IPS-15b (cell line): ENCODE measurements at regions not wholly inside any gene's neighbourhood (a gene's known extent, or its start where the extent isn't known, plus 50 kb on each side); places are given as distances from the start of the nearest gene placed in this dataset.

Source experiments
- H3K27me3 ChIP-seq: one replicate; pipeline ENCODE4 v1.6.1; 2013; ENCODE audit warnings: low read length; ENCODE audit not compliant: control insufficient read depth, insufficient read depth
- H3K36me3 ChIP-seq: one replicate; pipeline ENCODE4 v1.6.1; 2013; ENCODE audit warnings: low read length; ENCODE audit not compliant: control insufficient read depth, insufficient read depth
- H3K4me1 ChIP-seq: one replicate; pipeline ENCODE4 v1.6.1; 2013; ENCODE audit warnings: mild to moderate bottlenecking, low read length; ENCODE audit not compliant: control insufficient read depth, insufficient read depth
- H3K4me3 ChIP-seq: one replicate; pipeline ENCODE4 v1.5.1; 2013; ENCODE audit warnings: low read depth, low read length
- H3K9ac ChIP-seq: one replicate; pipeline ENCODE4 v1.6.1; 2013; ENCODE audit warnings: low read depth, mild to moderate bottlenecking, low read length
- H3K9me3 ChIP-seq: one replicate; pipeline ENCODE4 v1.6.1; 2013; ENCODE audit warnings: mild to moderate bottlenecking, low read length; ENCODE audit not compliant: control insufficient read depth, insufficient read depth

GRCh38 chr18:37666991-37667390, 101.4 kb upstream of the CELF4 start:
- no peak overlapping the region for H3K4me3 ChIP-seq
- no peaks in the 10 kb centered on the region for H3K36me3 ChIP-seq
- H3K27me3 ChIP-seq = no peaks in the 10 kb centered on the region
- H3K9ac ChIP-seq = no peak overlapping the region
- no peaks in the 10 kb centered on the region for H3K9me3 ChIP-seq
- H3K4me1 ChIP-seq = peaks cover 5% of the 10 kb centered on the region

- Histone ChIP-seq H3K9me3 (no peaks in the 10 kb centered on the region), H3K27me3 (no peaks in the 10 kb centered on the region), H3K9ac (no peak overlapping the region), H3K36me3 (no peaks in the 10 kb centered on the region), H3K4me1 (peaks cover 5% of the 10 kb centered on the region), H3K4me3 (no peak overlapping the region)
Observed at GRCh38 chr18:37666451-37666850, 100.9 kb upstream of the CELF4 start.

GRCh38 chr18:37665346-37665745, 99.7 kb upstream of the CELF4 start:
- Histone ChIP-seq H3K9me3 (no peaks in the 10 kb centered on the region), H3K36me3 (no peaks in the 10 kb centered on the region), H3K27me3 (no peaks in the 10 kb centered on the region), H3K4me1 (peaks cover 5% of the 10 kb centered on the region), H3K4me3 (no peak overlapping the region), H3K9ac (no peak overlapping the region)

DNA sequence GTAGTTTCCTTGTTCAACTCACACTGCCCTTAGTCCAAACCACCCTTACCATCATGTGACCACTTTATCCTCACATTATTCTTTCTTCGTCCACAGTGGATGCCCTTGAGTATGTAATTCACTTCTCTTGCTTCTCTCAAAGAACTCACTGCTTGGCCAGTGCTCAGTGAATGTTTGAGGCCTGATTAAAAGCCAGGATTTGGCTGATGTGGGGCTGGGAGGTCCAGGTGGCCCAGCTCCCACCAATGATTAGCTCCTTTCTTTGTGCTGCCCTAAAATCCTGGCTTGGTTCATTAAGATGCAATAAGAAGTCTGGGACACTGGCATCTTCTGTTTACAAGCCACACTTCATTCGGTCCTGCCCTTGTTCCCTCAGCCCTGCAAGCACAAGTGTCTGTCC, 97.8 kb upstream of the CELF4 start:
- peaks cover 2% of the 10 kb centered on the region for H3K4me1 ChIP-seq
- H3K9me3 ChIP-seq = no peaks in the 10 kb centered on the region
- no peak overlapping the region for H3K4me3 ChIP-seq

DNA sequence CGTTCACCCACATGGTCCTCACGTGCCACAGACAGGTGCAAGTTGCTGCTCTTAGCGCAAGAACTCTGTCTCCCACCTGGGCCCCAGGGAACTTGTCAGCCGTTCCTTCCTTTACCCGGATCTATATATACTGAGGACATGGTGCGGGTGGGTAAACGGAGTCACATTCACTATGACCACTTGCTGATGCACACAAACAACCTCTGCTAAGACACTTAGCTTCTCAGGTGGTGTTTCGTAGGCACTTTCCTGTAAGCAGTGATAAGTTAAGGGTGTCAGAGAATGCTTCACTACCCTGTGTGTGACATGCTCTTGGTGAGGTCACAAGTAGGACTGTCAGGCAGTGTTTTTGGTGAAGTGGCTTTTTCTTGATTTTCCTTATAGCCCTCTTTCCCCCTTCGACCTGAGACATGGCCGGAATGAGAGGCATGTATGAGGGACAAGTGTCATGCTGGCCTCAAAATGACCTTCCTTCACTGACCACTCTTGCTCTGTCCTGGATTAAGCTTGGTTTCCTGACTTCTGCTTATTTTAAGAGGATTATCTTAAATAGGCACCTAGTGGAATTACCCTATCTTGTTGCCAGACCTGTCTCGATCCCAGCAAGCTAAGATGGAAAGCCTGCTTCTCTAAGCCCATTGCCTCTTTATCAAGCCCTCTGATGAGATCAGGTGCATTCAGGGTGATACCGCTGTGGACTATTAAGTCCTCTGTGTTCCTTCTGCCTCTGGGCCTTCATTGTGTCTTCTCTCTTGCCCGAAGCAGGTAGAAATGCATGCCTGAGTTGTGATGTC, 97.1 kb upstream of the CELF4 start:
- H3K36me3 ChIP-seq = no peaks in the 10 kb centered on the region
- no peak overlapping the region for H3K4me3 ChIP-seq

More for the DNA sequence above, 97.8 kb upstream of the CELF4 start:
- no peaks in the 10 kb centered on the region for H3K27me3 ChIP-seq
- no peak overlapping the region for H3K9ac ChIP-seq
- H3K36me3 ChIP-seq = no peaks in the 10 kb centered on the region

GRCh38 chr18:37662099-37662498, 96.5 kb upstream of the CELF4 start:
- Histone ChIP-seq H3K9ac (no peak overlapping the region), H3K4me1 (no peaks in the 10 kb centered on the region), H3K36me3 (no peaks in the 10 kb centered on the region), H3K27me3 (no peaks in the 10 kb centered on the region), H3K9me3 (no peaks in the 10 kb centered on the region), H3K4me3 (no peak overlapping the region)

More for the DNA sequence above, 97.1 kb upstream of the CELF4 start:
- Histone ChIP-seq H3K4me1 (no peaks in the 10 kb centered on the region), H3K9me3 (no peaks in the 10 kb centered on the region), H3K27me3 (no peaks in the 10 kb centered on the region), H3K9ac (no peak overlapping the region)

- Histone ChIP-seq H3K4me3 (no peak overlapping the region), H3K36me3 (no peaks in the 10 kb centered on the region), H3K9me3 (no peaks in the 10 kb centered on the region), H3K27me3 (no peaks in the 10 kb centered on the region), H3K4me1 (no peaks in the 10 kb centered on the region), H3K9ac (no peak overlapping the region)
Observed at GRCh38 chr18:37661478-37661877, 95.9 kb upstream of the CELF4 start.

GRCh38 chr18:37661061-37661460, 95.5 kb upstream of the CELF4 start:
- Histone ChIP-seq H3K27me3 (no peaks in the 10 kb centered on the region), H3K4me1 (no peaks in the 10 kb centered on the region), H3K4me3 (no peak overlapping the region), H3K9ac (no peak overlapping the region), H3K9me3 (no peaks in the 10 kb centered on the region), H3K36me3 (no peaks in the 10 kb centered on the region)

DNA sequence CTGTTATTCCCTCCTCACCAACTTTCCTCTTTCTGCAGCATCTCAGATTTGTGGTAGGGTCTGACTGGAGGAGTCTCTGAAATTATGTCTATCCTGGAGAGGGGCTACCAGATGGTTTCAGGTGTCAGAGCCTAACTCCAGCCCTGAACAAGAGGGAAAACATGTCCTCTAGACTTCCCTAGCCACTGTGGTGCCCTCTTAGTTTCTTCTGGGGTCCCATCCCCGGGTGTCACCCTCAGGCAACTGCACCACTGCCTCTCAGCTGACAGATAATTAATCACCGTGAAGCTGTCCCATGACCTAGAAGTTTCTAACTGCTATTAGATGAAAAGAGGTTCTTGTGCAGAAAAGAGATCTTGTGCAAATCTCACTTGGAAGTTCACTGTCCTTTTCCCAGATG, 95.1 kb upstream of the CELF4 start:
- Histone ChIP-seq H3K9me3 (no peaks in the 10 kb centered on the region), H3K27me3 (no peaks in the 10 kb centered on the region), H3K4me3 (no peak overlapping the region), H3K4me1 (no peaks in the 10 kb centered on the region), H3K36me3 (no peaks in the 10 kb centered on the region), H3K9ac (no peak overlapping the region)

DNA sequence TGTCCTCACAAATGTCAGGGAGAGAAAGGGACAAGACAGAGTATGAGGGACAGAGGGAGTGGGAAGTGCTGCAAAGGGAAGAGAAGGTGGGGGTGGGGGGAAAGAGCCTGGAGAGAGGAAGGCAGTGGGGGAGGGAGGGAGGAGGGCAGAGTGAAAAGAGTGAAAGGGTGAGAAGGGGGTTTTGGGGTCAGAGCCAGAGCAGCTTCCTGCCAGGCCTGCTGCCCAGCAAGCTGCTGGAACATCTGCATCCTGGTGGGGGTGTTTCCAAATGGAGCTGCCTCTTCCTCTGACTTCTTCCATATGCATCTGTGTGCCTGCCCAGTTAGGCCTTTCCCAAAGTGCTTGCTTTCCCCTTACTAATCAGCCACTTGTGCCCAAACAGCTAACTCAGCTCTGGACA, 94.3 kb upstream of the CELF4 start:
- no peaks in the 10 kb centered on the region for H3K4me1 ChIP-seq
- H3K4me3 ChIP-seq = no peak overlapping the region
- no peaks in the 10 kb centered on the region for H3K36me3 ChIP-seq
- no peak overlapping the region for H3K9ac ChIP-seq
- no peaks in the 10 kb centered on the region for H3K9me3 ChIP-seq
- H3K27me3 ChIP-seq = no peaks in the 10 kb centered on the region

- no peaks in the 10 kb centered on the region for H3K4me1 ChIP-seq
- H3K4me3 ChIP-seq = no peak overlapping the region
Observed at GRCh38 chr18:37658894-37659293, 93.3 kb upstream of the CELF4 start.

DNA sequence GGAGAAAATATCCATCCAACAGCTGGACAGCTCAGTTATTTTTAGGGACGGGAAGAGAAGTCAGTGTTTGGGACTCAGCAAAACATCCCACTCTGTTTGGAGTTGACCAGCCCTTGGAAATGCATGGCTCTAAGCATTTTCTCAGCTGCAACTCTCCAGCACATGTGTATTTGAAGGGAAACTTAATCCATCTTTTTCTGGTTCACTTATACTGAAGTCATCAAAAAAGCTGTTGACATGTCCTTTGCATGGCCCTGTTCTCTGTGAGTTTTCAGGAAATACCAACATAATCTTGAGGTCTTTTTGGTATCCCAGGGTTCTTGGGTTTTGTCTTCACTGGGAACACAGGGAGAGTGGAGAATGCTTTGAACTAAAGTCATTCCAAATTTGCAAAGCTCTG, 91.9 kb upstream of the CELF4 start:
- Histone ChIP-seq H3K27me3 (no peaks in the 10 kb centered on the region), H3K4me1 (no peaks in the 10 kb centered on the region), H3K36me3 (no peaks in the 10 kb centered on the region), H3K9ac (no peak overlapping the region), H3K9me3 (no peaks in the 10 kb centered on the region), H3K4me3 (no peak overlapping the region)

More at GRCh38 chr18:37658894-37659293, 93.3 kb upstream of the CELF4 start:
- Histone ChIP-seq H3K9ac (no peak overlapping the region), H3K36me3 (no peaks in the 10 kb centered on the region), H3K27me3 (no peaks in the 10 kb centered on the region), H3K9me3 (no peaks in the 10 kb centered on the region)
